ENCODE measurements at regions not wholly inside any gene's neighbourhood (a gene's known extent, or its start where the extent isn't known, plus 50 kb on each side); places are given as distances from the start of the nearest gene placed in this dataset.

DNA sequence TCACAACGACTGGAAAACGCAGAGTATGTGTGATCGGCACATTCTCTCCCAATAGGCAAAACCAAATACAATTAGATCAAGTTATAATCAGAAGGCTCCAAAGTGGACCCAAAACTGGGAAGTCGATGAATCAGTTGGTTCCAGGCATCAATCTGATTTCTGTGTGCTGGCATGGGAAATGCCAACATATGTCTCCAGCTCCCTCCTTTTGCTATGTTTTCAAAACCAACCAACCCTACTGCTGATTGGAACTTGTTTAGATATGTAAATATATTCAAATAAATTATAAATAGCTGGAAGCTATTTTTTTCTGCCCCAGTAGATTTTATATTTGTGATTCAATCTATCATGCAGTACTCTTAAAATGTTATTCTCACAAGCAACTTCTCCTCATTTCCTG lies 284.2 kb downstream of the HS3ST3B1 start:
- H3K79me2 ChIP-seq (ENCODE audit: insufficient read depth, low read length), result no peaks in the 10 kb centered on the region
- DNase-seq (ENCODE audit: low read depth, low spot score) (no peak), ATAC-seq (no peak)
- RAD21 ChIA-PET (ENCODE audit: low non-redundant PET in 1 of 2, low total read pairs in 2 of 2, uncharacterized antibody in 2 of 2, unreplicated experiment in 2 of 2), result no interaction called here
- no peak overlapping the region for H2AFZ ChIP-seq (ENCODE audit: low read depth, low read length, poor library complexity, severe bottlenecking)
- H3K9ac ChIP-seq (ENCODE audit: low read length), result no peak overlapping the region
- H3K27me3 ChIP-seq (ENCODE audit: insufficient read depth, low read length), result no peaks in the 10 kb centered on the region
- no TSS peak for BruUV-seq (replicated peaks)
- no peak overlapping the region for H3K27ac ChIP-seq (ENCODE audit: low read depth, low read length)
- CTCF ChIA-PET, result no interaction called here
- H3K36me3 ChIP-seq (ENCODE audit: control insufficient read depth in 1 of 2, insufficient read depth in 2 of 2, low read length in 2 of 2), result no peaks in the 10 kb centered on the region
- POLR2A ChIA-PET, result no interaction called here
- H3K4me1 ChIP-seq (ENCODE audit: control insufficient read depth in 1 of 2, insufficient read depth in 2 of 2, low read length in 2 of 2), result no peaks in the 10 kb centered on the region
- H3K4me3 ChIP-seq (replicated peaks in 1 of 2; ENCODE audit: low read depth in 1 of 2, low read length in 2 of 2), result no peak overlapping the region
- no peak overlapping the region for H3K4me2 ChIP-seq (ENCODE audit: low read length)
- no peak for TF ChIP-seq CBX3 (IDR thresholded peaks at IDR 0.05; ENCODE audit: low read depth)
- TF ChIP-seq EGR1 (IDR thresholded peaks at IDR 0.05; ENCODE audit: low read depth), result no peak
- TF ChIP-seq ZNF274 (IDR thresholded peaks at IDR 0.05; ENCODE audit: low read depth, low read length), result no peak
- TF ChIP-seq SIN3A (IDR thresholded peaks at IDR 0.05; ENCODE audit: low read depth), result no peak
- TF ChIP-seq, protein P1, sequence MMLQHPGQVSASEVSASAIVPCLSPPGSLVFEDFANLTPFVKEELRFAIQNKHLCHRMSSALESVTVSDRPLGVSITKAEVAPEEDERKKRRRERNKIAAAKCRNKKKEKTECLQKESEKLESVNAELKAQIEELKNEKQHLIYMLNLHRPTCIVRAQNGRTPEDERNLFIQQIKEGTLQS (IDR thresholded peaks at IDR 0.05), result no peak
- no peak for TF ChIP-seq SRF (IDR thresholded peaks at IDR 0.05; ENCODE audit: low read depth)
- no peak for TF ChIP-seq POLR2AphosphoS5 (IDR thresholded peaks at IDR 0.05; ENCODE audit: low read depth, low read length)
- no peak for TF ChIP-seq EZH2 (IDR thresholded peaks at IDR 0.05)
- TF ChIP-seq, protein P2, sequence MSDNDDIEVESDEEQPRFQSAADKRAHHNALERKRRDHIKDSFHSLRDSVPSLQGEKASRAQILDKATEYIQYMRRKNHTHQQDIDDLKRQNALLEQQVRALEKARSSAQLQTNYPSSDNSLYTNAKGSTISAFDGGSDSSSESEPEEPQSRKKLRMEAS (IDR thresholded peaks at IDR 0.05), result no peak
- H3K9me2 ChIP-seq (ENCODE audit: insufficient read depth), result no peaks in the 10 kb centered on the region
- peaks cover 0 to 7% of the 10 kb centered on the region in 2 experiments; a peak in 1 of 4 replicates for H3K9me3 ChIP-seq (ENCODE audit: control insufficient read depth in 1 of 2, insufficient read depth in 1 of 2, low read depth in 1 of 2, low read length in 2 of 2)
- no peaks in the 10 kb centered on the region for H4K20me1 ChIP-seq (ENCODE audit: insufficient read depth)
- intact Hi-C loops (cut with micrococcal nuclease), result no loop called here

DNA sequence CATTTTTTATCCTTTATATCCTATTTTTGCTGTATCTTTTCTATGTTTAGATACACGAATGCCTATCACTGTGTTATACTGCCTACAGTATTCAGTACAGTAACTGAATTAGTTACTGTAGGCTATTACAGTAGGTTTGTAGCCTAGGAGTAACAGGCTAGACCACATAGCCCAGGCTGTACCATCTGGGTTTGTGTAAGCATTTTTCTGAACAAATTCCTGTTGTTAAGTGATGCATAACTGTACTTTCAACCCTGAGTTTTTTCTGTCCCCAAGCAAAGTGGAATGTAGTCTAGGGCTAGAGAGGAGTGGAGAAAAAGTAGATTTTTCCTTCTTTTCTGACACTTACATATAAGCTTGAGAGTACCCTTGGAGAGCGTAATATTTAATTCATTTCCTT lies 282.1 kb downstream of the HS3ST3B1 start:
- Histone ChIP-seq H3K9me3 (ENCODE audit: control insufficient read depth in 1 of 2, insufficient read depth in 1 of 2, low read depth in 1 of 2, low read length in 2 of 2) (peaks cover 0 to 4% of the 10 kb centered on the region in 2 experiments; a peak in 1 of 4 replicates), H3K4me1 (ENCODE audit: control insufficient read depth in 1 of 2, insufficient read depth in 2 of 2, low read length in 2 of 2) (no peaks in the 10 kb centered on the region), H3K4me2 (ENCODE audit: low read length) (no peak overlapping the region), H2AFZ (ENCODE audit: low read depth, low read length, poor library complexity, severe bottlenecking) (no peak overlapping the region), H3K27ac (ENCODE audit: low read depth, low read length) (no peak overlapping the region), H3K27me3 (ENCODE audit: insufficient read depth, low read length) (no peaks in the 10 kb centered on the region), H4K20me1 (ENCODE audit: insufficient read depth) (no peaks in the 10 kb centered on the region), H3K79me2 (ENCODE audit: insufficient read depth, low read length) (no peaks in the 10 kb centered on the region), H3K4me3 (replicated peaks in 1 of 2; ENCODE audit: low read depth in 1 of 2, low read length in 2 of 2) (no peak overlapping the region), H3K9me2 (ENCODE audit: insufficient read depth) (no peaks in the 10 kb centered on the region), H3K9ac (ENCODE audit: low read length) (no peak overlapping the region), H3K36me3 (ENCODE audit: control insufficient read depth in 1 of 2, insufficient read depth in 2 of 2, low read length in 2 of 2) (no peaks in the 10 kb centered on the region)
- ChIA-PET RAD21 (ENCODE audit: low non-redundant PET in 1 of 2, low total read pairs in 2 of 2, uncharacterized antibody in 2 of 2, unreplicated experiment in 2 of 2) (no interaction called here), POLR2A (no interaction called here), CTCF (no interaction called here)
- TF ChIP-seq EZH2 (IDR thresholded peaks at IDR 0.05) (no peak), ELF1 (IDR thresholded peaks at IDR 0.05; ENCODE audit: borderline replicate concordance, low read depth) (no peak), EGR1 (IDR thresholded peaks at IDR 0.05; ENCODE audit: low read depth) (no peak), ZNF274 (IDR thresholded peaks at IDR 0.05; ENCODE audit: low read depth, low read length) (no peak), CBX3 (IDR thresholded peaks at IDR 0.05; ENCODE audit: low read depth) (no peak), SP1 (IDR thresholded peaks at IDR 0.05; ENCODE audit: low read depth) (no peak), YY1 (IDR thresholded peaks at IDR 0.05; ENCODE audit: extremely low read depth, insufficient replicate concordance, low read depth, low read length) (no peak), SRF (IDR thresholded peaks at IDR 0.05; ENCODE audit: low read depth) (no peak), JUND (IDR thresholded peaks at IDR 0.05) (no peak)
- TF ChIP-seq, protein P2 (IDR thresholded peaks at IDR 0.05), result no peak
- TF ChIP-seq, protein P1 (IDR thresholded peaks at IDR 0.05), result no peak
- no TSS peak for BruUV-seq (replicated peaks)
- no peak for DNase-seq (ENCODE audit: low read depth, low spot score)
- intact Hi-C loops (cut with micrococcal nuclease), result no loop called here
- ATAC-seq, result no peak
